ENCODE measurements at regions not wholly inside any gene's neighbourhood (a gene's known extent, or its start where the extent isn't known, plus 50 kb on each side); places are given as distances from the start of the nearest gene placed in this dataset.
A peak's percentile ranks its signal among the peaks of the same experiment; 100 is the strongest.

- Mint-ChIP-seq H3K27me3 (peaks cover 15% of the 10 kb centered on the region), H3K27ac (no peak overlapping the region), H3K9me3 (no peaks in the 10 kb centered on the region), H3K36me3 (peaks cover 2% of the 10 kb centered on the region), H3K4me1 (peaks cover 0 to 1% (median 0%) of the 10 kb centered on the region in 3 donors), H3K4me3 (no peak overlapping the region)
Observed at GRCh38 chr16:86082418-86083030, 183.6 kb downstream of the IRF8 start.

GRCh38 chr16:86083382-86084002 is 184.5 kb downstream of the IRF8 start:
- Mint-ChIP-seq H3K27me3 (peaks cover 14% of the 10 kb centered on the region), H3K9me3 (no peaks in the 10 kb centered on the region), H3K4me1 (peaks cover 0 to 1% (median 0%) of the 10 kb centered on the region in 3 donors), H3K4me3 (no peak overlapping the region), H3K27ac (peak overlapping the region in 1 of 3 donors; percentile 47), H3K36me3 (no peaks in the 10 kb centered on the region)

GRCh38 chr16:86085161-86085611 is 186.2 kb downstream of the IRF8 start:
- Mint-ChIP-seq H3K4me1 (peaks cover 5 to 8% (median 6%) of the 10 kb centered on the region in 3 donors), H3K9me3 (no peaks in the 10 kb centered on the region), H3K36me3 (no peaks in the 10 kb centered on the region), H3K4me3 (no peak overlapping the region), H3K27me3 (peaks cover 3% of the 10 kb centered on the region), H3K27ac (no peak overlapping the region)

GRCh38 chr16:86085795-86086194 is 186.8 kb downstream of the IRF8 start:
- Mint-ChIP-seq H3K4me1 (peaks cover 8 to 9% (median 8%) of the 10 kb centered on the region in 3 donors), H3K4me3 (no peak overlapping the region), H3K27me3 (no peaks in the 10 kb centered on the region), H3K36me3 (no peaks in the 10 kb centered on the region), H3K27ac (no peak overlapping the region), H3K9me3 (no peaks in the 10 kb centered on the region)

- Mint-ChIP-seq H3K27ac (no peak overlapping the region), H3K4me3 (no peak overlapping the region), H3K4me1 (peaks cover 8 to 9% (median 8%) of the 10 kb centered on the region in 3 donors), H3K36me3 (no peaks in the 10 kb centered on the region), H3K27me3 (no peaks in the 10 kb centered on the region), H3K9me3 (no peaks in the 10 kb centered on the region)
Observed at GRCh38 chr16:86086471-86086870, 187.5 kb downstream of the IRF8 start.

GRCh38 chr16:86087011-86087895 is 188.3 kb downstream of the IRF8 start:
- Mint-ChIP-seq H3K4me1 (peaks cover 8 to 9% (median 8%) of the 10 kb centered on the region in 3 donors), H3K36me3 (no peaks in the 10 kb centered on the region), H3K4me3 (peak overlapping the region in 1 of 4 donors; percentile 75), H3K27me3 (no peaks in the 10 kb centered on the region), H3K9me3 (no peaks in the 10 kb centered on the region), H3K27ac (no peak overlapping the region)

- H3K4me1 Mint-ChIP-seq = peaks cover 8 to 9% (median 8%) of the 10 kb centered on the region in 3 donors
- H3K36me3 Mint-ChIP-seq = no peaks in the 10 kb centered on the region
- H3K27ac Mint-ChIP-seq = no peak overlapping the region
- no peak overlapping the region for H3K4me3 Mint-ChIP-seq
- H3K27me3 Mint-ChIP-seq = no peaks in the 10 kb centered on the region
- H3K9me3 Mint-ChIP-seq = no peaks in the 10 kb centered on the region
Observed at GRCh38 chr16:86087896-86088230, 188.9 kb downstream of the IRF8 start.

GRCh38 chr16:86088287-86088686 is 189.3 kb downstream of the IRF8 start:
- Mint-ChIP-seq H3K4me1 (peaks cover 8 to 9% (median 8%) of the 10 kb centered on the region in 3 donors), H3K4me3 (no peak overlapping the region), H3K27ac (no peak overlapping the region), H3K9me3 (no peaks in the 10 kb centered on the region), H3K36me3 (no peaks in the 10 kb centered on the region), H3K27me3 (no peaks in the 10 kb centered on the region)

- H3K9me3 Mint-ChIP-seq = no peaks in the 10 kb centered on the region
- H3K4me3 Mint-ChIP-seq = no peak overlapping the region
- no peak overlapping the region for H3K27ac Mint-ChIP-seq
Observed at GRCh38 chr16:86088816-86089215, 189.9 kb downstream of the IRF8 start.

GRCh38 chr16:86089334-86089900 is 190.5 kb downstream of the IRF8 start:
- Mint-ChIP-seq H3K27ac (no peak overlapping the region), H3K36me3 (no peaks in the 10 kb centered on the region), H3K4me1 (peaks cover 8% of the 10 kb centered on the region in 3 donors), H3K9me3 (no peaks in the 10 kb centered on the region), H3K4me3 (no peak overlapping the region), H3K27me3 (no peaks in the 10 kb centered on the region)

More at GRCh38 chr16:86088816-86089215, 189.9 kb downstream of the IRF8 start:
- Mint-ChIP-seq H3K27me3 (no peaks in the 10 kb centered on the region), H3K36me3 (no peaks in the 10 kb centered on the region), H3K4me1 (peaks cover 8% of the 10 kb centered on the region in 3 donors)

GRCh38 chr16:86089991-86090390 is 191.0 kb downstream of the IRF8 start:
- Mint-ChIP-seq H3K4me3 (no peak overlapping the region), H3K27ac (no peak overlapping the region), H3K36me3 (no peaks in the 10 kb centered on the region), H3K9me3 (no peaks in the 10 kb centered on the region), H3K4me1 (peaks cover 8% of the 10 kb centered on the region in 3 donors), H3K27me3 (no peaks in the 10 kb centered on the region)

- Mint-ChIP-seq H3K27ac (no peak overlapping the region), H3K4me1 (peaks cover 8% of the 10 kb centered on the region in 3 donors), H3K27me3 (no peaks in the 10 kb centered on the region), H3K36me3 (no peaks in the 10 kb centered on the region), H3K4me3 (peak overlapping the region in 1 of 4 donors; percentile 14), H3K9me3 (no peaks in the 10 kb centered on the region)
Observed at GRCh38 chr16:86090461-86091170, 191.7 kb downstream of the IRF8 start.

- Mint-ChIP-seq H3K4me3 (no peak overlapping the region), H3K36me3 (no peaks in the 10 kb centered on the region), H3K27ac (no peak overlapping the region), H3K4me1 (peaks cover 8% of the 10 kb centered on the region in 3 donors), H3K9me3 (no peaks in the 10 kb centered on the region), H3K27me3 (no peaks in the 10 kb centered on the region)
Observed at GRCh38 chr16:86091976-86092375, 193.0 kb downstream of the IRF8 start.

GRCh38 chr16:86092586-86093480 is 193.9 kb downstream of the IRF8 start:
- H3K4me1 Mint-ChIP-seq = peaks cover 8% of the 10 kb centered on the region in 3 donors

More at GRCh38 chr16:86092586-86093480, 193.9 kb downstream of the IRF8 start:
- Mint-ChIP-seq H3K9me3 (no peaks in the 10 kb centered on the region), H3K27me3 (no peaks in the 10 kb centered on the region), H3K4me3 (no peak overlapping the region), H3K36me3 (no peaks in the 10 kb centered on the region), H3K27ac (peak overlapping the region in 1 of 3 donors; percentile 85)

Measured in IgD-negative memory B cell (primary cell).